ENCODE measurements at regions not wholly inside any gene's neighbourhood (a gene's known extent, or its start where the extent isn't known, plus 50 kb on each side); places are given as distances from the start of the nearest gene placed in this dataset.

- Histone ChIP-seq H3K27me3 (replicated peaks; ENCODE audit: control insufficient read depth, insufficient read depth, low read length) (no peaks in the 10 kb centered on the region), H3K4me3 (replicated peaks; ENCODE audit: low read depth, low read length) (no peak overlapping the region), H3K36me3 (ENCODE audit: control insufficient read depth, insufficient read depth, low read length) (no peaks in the 10 kb centered on the region)
- no peak for DNase-seq (ENCODE audit: extremely low read depth, insufficient read length)
- no peak for TF ChIP-seq CTCF (IDR thresholded peaks at IDR 0.05; ENCODE audit: insufficient read depth, low read length, poor library complexity, severe bottlenecking)
Measured at GRCh38 chr2:225766431-225766830, 366.9 kb downstream of the NYAP2 start.

- Histone ChIP-seq H3K27me3 (replicated peaks; ENCODE audit: control insufficient read depth, insufficient read depth, low read length) (no peaks in the 10 kb centered on the region), H3K36me3 (ENCODE audit: control insufficient read depth, insufficient read depth, low read length) (no peaks in the 10 kb centered on the region), H3K4me3 (replicated peaks; ENCODE audit: low read depth, low read length) (no peak overlapping the region)
- TF ChIP-seq CTCF (IDR thresholded peaks at IDR 0.05; ENCODE audit: insufficient read depth, low read length, poor library complexity, severe bottlenecking): no peak
- DNase-seq (ENCODE audit: extremely low read depth, insufficient read length): no peak
Measured at GRCh38 chr2:225765820-225766219, 366.3 kb downstream of the NYAP2 start.

- no peaks in the 10 kb centered on the region for H3K36me3 ChIP-seq (ENCODE audit: control insufficient read depth, insufficient read depth, low read length)
- no peak overlapping the region for H3K4me3 ChIP-seq (replicated peaks; ENCODE audit: low read depth, low read length)
- no peak for DNase-seq (ENCODE audit: extremely low read depth, insufficient read length)
- H3K27me3 ChIP-seq (replicated peaks; ENCODE audit: control insufficient read depth, insufficient read depth, low read length): no peaks in the 10 kb centered on the region
- no peak for TF ChIP-seq CTCF (IDR thresholded peaks at IDR 0.05; ENCODE audit: insufficient read depth, low read length, poor library complexity, severe bottlenecking)
Measured at GRCh38 chr2:225764346-225764745, 364.8 kb downstream of the NYAP2 start.

- Histone ChIP-seq H3K36me3 (ENCODE audit: control insufficient read depth, insufficient read depth, low read length) (no peaks in the 10 kb centered on the region), H3K27me3 (replicated peaks; ENCODE audit: control insufficient read depth, insufficient read depth, low read length) (no peaks in the 10 kb centered on the region), H3K4me3 (replicated peaks; ENCODE audit: low read depth, low read length) (no peak overlapping the region)
- TF ChIP-seq CTCF (IDR thresholded peaks at IDR 0.05; ENCODE audit: insufficient read depth, low read length, poor library complexity, severe bottlenecking): no peak
- DNase-seq (ENCODE audit: extremely low read depth, insufficient read length): no peak
Measured at GRCh38 chr2:225763711-225764110, 364.2 kb downstream of the NYAP2 start.

- Histone ChIP-seq H3K36me3 (ENCODE audit: control insufficient read depth, insufficient read depth, low read length) (no peaks in the 10 kb centered on the region), H3K4me3 (replicated peaks; ENCODE audit: low read depth, low read length) (no peak overlapping the region), H3K27me3 (replicated peaks; ENCODE audit: control insufficient read depth, insufficient read depth, low read length) (no peaks in the 10 kb centered on the region)
- TF ChIP-seq CTCF (IDR thresholded peaks at IDR 0.05; ENCODE audit: insufficient read depth, low read length, poor library complexity, severe bottlenecking): no peak
- no peak for DNase-seq (ENCODE audit: extremely low read depth, insufficient read length)
Measured at GRCh38 chr2:225761396-225761795, 361.9 kb downstream of the NYAP2 start.

- Histone ChIP-seq H3K4me3 (replicated peaks; ENCODE audit: low read depth, low read length) (no peak overlapping the region), H3K36me3 (ENCODE audit: control insufficient read depth, insufficient read depth, low read length) (no peaks in the 10 kb centered on the region), H3K27me3 (replicated peaks; ENCODE audit: control insufficient read depth, insufficient read depth, low read length) (no peaks in the 10 kb centered on the region)
- no peak for DNase-seq (ENCODE audit: extremely low read depth, insufficient read length)
- TF ChIP-seq CTCF (IDR thresholded peaks at IDR 0.05; ENCODE audit: insufficient read depth, low read length, poor library complexity, severe bottlenecking): no peak
Measured at GRCh38 chr2:225757248-225757647, 357.7 kb downstream of the NYAP2 start.

Measured in GM06990 (cell line).